K562 (cell line): ENCODE measurements at regions not wholly inside any gene's neighbourhood (a gene's known extent, or its start where the extent isn't known, plus 50 kb on each side); places are given as distances from the start of the nearest gene placed in this dataset.

Experiments used
- ATAC-seq: fragments of 200-7000 bp; cut with Tn5 transposase; 3 replicates; pipeline ENCODE4 v1.9.1; 2020; ENCODE audit warnings: moderate library complexity
- BruUV-seq: library from RNA; stranded (reverse); fragments of 400-500 nt; replicated peaks from 2 replicates; lab custom pipeline; 2021; lab: Mats Ljungman, UMichigan
- CTCF ChIA-PET: fragments of 300-600 bp; formaldehyde crosslinking; extraction: SDS; loops from one replicate; lab custom pipeline; 2021; ENCODE audit warnings: low intra/inter-chr PET ratio; lab: Yijun Ruan, JAX
- POLR2A ChIA-PET: fragments of 300-600, 350-650 bp; sonication (Branson Sonifier 250); formaldehyde crosslinking; extraction: SDS; loops from one replicate; lab custom pipeline; 2021; ENCODE audit warnings: antibody characterized with exemption, inconsistent platforms; lab: Yijun Ruan, JAX
- DNase-seq, 4 experiments: peaks; one replicate each; pipeline versions ENCODE4 v3.0.0 to v3.0.0-alpha.2; 2011 to 2018; ENCODE audit warnings: low spot score in 3 of 4, mixed read lengths in 3 of 4; ENCODE audit errors: extremely low read depth in 1 of 4
- FAIRE-seq: peaks from 2 replicates; lab custom pipeline; 2011; peaks lifted over from hg19 to GRCh38; lab: Jason Lieb, UNC
- H2AFZ ChIP-seq: 2 replicates; pipeline ENCODE4 v1.6.0; 2011; ENCODE audit warnings: low read depth, low read length, control low read depth, inconsistent platforms
- H3K27ac ChIP-seq: fragments of 200-600 bp; 3 replicates; pipeline ENCODE4 v1.8.0; 2011; ENCODE audit warnings: low read depth, mild to moderate bottlenecking, control low read depth, inconsistent platforms, low read length, moderate library complexity, mixed read lengths; ENCODE audit errors: extremely low read depth
- H3K27me3 ChIP-seq, 2 experiments: fragments of 300-600 bp in 1 of 2; 2 replicates in 1 of 2; 3 replicates in 1 of 2; pipeline versions ENCODE4 v1.6.0 to v1.8.0; 2011; ENCODE audit warnings: inconsistent platforms in 2 of 2, low read length in 2 of 2, mild to moderate bottlenecking in 1 of 2, mixed read lengths in 1 of 2, moderate library complexity in 1 of 2; ENCODE audit not compliant: control insufficient read depth in 2 of 2, insufficient read depth in 2 of 2
- H3K36me3 ChIP-seq: fragments of 300-600 bp; 3 replicates; pipeline ENCODE4 v1.8.0; 2011; ENCODE audit warnings: mild to moderate bottlenecking, low read length, inconsistent platforms; ENCODE audit not compliant: control insufficient read depth, insufficient read depth
- H3K4me1 ChIP-seq, 2 experiments: fragments of 200-600 bp in 1 of 2; replicated peaks in 1 of 2; 2 replicates in 1 of 2; 3 replicates in 1 of 2; pipeline versions ENCODE4 v1.5.1 to v1.8.0; 2011; ENCODE audit warnings: inconsistent platforms in 2 of 2, low read length in 2 of 2, mild to moderate bottlenecking in 1 of 2, mixed read lengths in 1 of 2, moderate library complexity in 1 of 2; ENCODE audit not compliant: control insufficient read depth in 2 of 2, insufficient read depth in 2 of 2
- H3K4me2 ChIP-seq: 2 replicates; pipeline ENCODE4 v1.6.1; 2011; ENCODE audit warnings: low read length, control low read depth, inconsistent platforms, mixed read lengths; ENCODE audit not compliant: insufficient read depth
- H3K4me3 ChIP-seq: fragments of 200-600 bp; sonication (generic), shearing (Covaris generic); 2 replicates; pipeline ENCODE4 v1.5.1; 2016; ENCODE audit warnings: control low read depth, inconsistent platforms
- H3K79me2 ChIP-seq: fragments of 200-600 bp; 3 replicates; pipeline ENCODE4 v1.8.0; 2011; ENCODE audit warnings: low read length, inconsistent platforms; ENCODE audit not compliant: control insufficient read depth, insufficient read depth
- H3K9ac ChIP-seq, 2 experiments: 2 replicates each; pipeline versions ENCODE4 v1.6.0 to v1.6.1; 2011; ENCODE audit warnings: low read depth in 2 of 2, low read length in 2 of 2, control low read depth in 1 of 2, inconsistent platforms in 1 of 2, mild to moderate bottlenecking in 1 of 2, mixed read lengths in 1 of 2; ENCODE audit not compliant: insufficient read depth in 1 of 2
- H3K9me1 ChIP-seq: one replicate; pipeline ENCODE4 v1.6.0; 2011; ENCODE audit warnings: inconsistent platforms, mild to moderate bottlenecking, low read length, moderate library complexity; ENCODE audit not compliant: control insufficient read depth, insufficient read depth
- H3K9me3 ChIP-seq: replicated peaks from 2 replicates; pipeline ENCODE4 v1.5.1; 2011; ENCODE audit warnings: low read depth, low read length, inconsistent platforms; ENCODE audit not compliant: control insufficient read depth, insufficient read depth
- H4K20me1 ChIP-seq: replicated peaks from 2 replicates; pipeline ENCODE4 v1.6.1; 2011; ENCODE audit warnings: low read length, inconsistent platforms, mixed read lengths; ENCODE audit not compliant: control insufficient read depth, insufficient read depth
- ARID2 ChIP-seq: fragments of 450-650 bp; IDR thresholded peaks from 2 replicates; pipeline ENCODE4 v1.6.1; 2017; ENCODE audit warnings: antibody characterized with exemption, mild to moderate bottlenecking
- HNRNPK ChIP-seq: fragments of 200-400 bp; formaldehyde crosslinking; IDR thresholded peaks from one replicate; pipeline ENCODE4 v1.6.1; 2018; ENCODE audit warnings: mild to moderate bottlenecking, low read depth, low read length; ENCODE audit not compliant: poor library complexity, severe bottlenecking
- KHSRP ChIP-seq: fragments of 450-650 bp; IDR thresholded peaks from 2 replicates; pipeline ENCODE4 v1.6.1; 2017
- MYNN ChIP-seq, 2 experiments: sonication (generic); formaldehyde crosslinking in 1 of 2; IDR thresholded peaks; 2 replicates each; pipeline versions ENCODE4 v1.5.0 to v1.6.1; 2016 to 2020; ENCODE audit warnings: antibody characterized with exemption in 1 of 2, missing genetic modification reagents in 1 of 2
- PCBP2 ChIP-seq: fragments of 200-400 bp; formaldehyde crosslinking; IDR thresholded peaks from 2 replicates; pipeline ENCODE4 v1.6.1; 2018; ENCODE audit warnings: low read length, low read depth, mild to moderate bottlenecking, moderate library complexity; ENCODE audit not compliant: poor library complexity, severe bottlenecking
- ZMIZ1 ChIP-seq, 2 experiments: fragments of 150-350 bp in 1 of 2; IDR thresholded peaks; 2 replicates each; pipeline ENCODE4 v1.6.1; 2012 to 2016; ENCODE audit warnings: low read depth in 2 of 2, low read length in 2 of 2, mild to moderate bottlenecking in 1 of 2, moderate library complexity in 1 of 2
- ZNF518B ChIP-seq: fragments of 250-450 bp; sonication (Bioruptor Pico); IDR thresholded peaks from 2 replicates; pipeline ENCODE4 v1.5.0; 2021; ENCODE audit warnings: mild to moderate bottlenecking, moderate library complexity
- WGBS: fragments of 100-300 bp; shearing (Covaris generic); methylation state at CpG from one replicate; pipeline ENCODE4 v1.1.6; 2016; ENCODE audit warnings: low coverage, mixed read lengths; ENCODE audit not compliant: insufficient coverage; ENCODE audit errors: missing lambda C conversion rate; 5-methylcytosine and 5-hydroxymethylcytosine counted together
- in situ Hi-C: fragments of 300-500 bp; cut with MboI; formaldehyde crosslinking; loops from 4 replicates; pipeline ENCODE4 v1.15.0; 2018; ENCODE audit warnings: inconsistent platforms, mixed read lengths
- intact Hi-C: fragments of 100-400 bp; cut with micrococcal nuclease; formaldehyde crosslinking; loops from 2 replicates; pipeline ENCODE4 v1.14.2; 2022

- POLR2A ChIA-PET: no interaction called here
- in situ Hi-C loops (no loop called here), intact Hi-C loops (no loop called here)
- FAIRE-seq (no peak), DNase-seq (no peak), ATAC-seq (no peak)
- H3K9ac ChIP-seq: no peak overlapping the region
- no peaks in the 10 kb centered on the region for H3K36me3 ChIP-seq
- no peak for TF ChIP-seq HNRNPK
- H2AFZ ChIP-seq: no peak overlapping the region
- H3K79me2 ChIP-seq: no peaks in the 10 kb centered on the region
- no peaks in the 10 kb centered on the region for H3K4me1 ChIP-seq
- H3K9me3 ChIP-seq: no peaks in the 10 kb centered on the region
- H3K4me2 ChIP-seq: no peak overlapping the region
- WGBS: 3% methylated on average over 5 of the region's 8 CpGs
- no peak overlapping the region for H3K27ac ChIP-seq
- H3K27me3 ChIP-seq: no peaks in the 10 kb centered on the region
- H4K20me1 ChIP-seq: no peaks in the 10 kb centered on the region
- CTCF ChIA-PET: no interaction called here
- H3K4me3 ChIP-seq: no peak overlapping the region
- H3K9me1 ChIP-seq: no peaks in the 10 kb centered on the region
- BruUV-seq: no TSS peak
Measured at GRCh38 chr3:124276539-124277143, 284.7 kb upstream of the ROPN1 start.

DNA sequence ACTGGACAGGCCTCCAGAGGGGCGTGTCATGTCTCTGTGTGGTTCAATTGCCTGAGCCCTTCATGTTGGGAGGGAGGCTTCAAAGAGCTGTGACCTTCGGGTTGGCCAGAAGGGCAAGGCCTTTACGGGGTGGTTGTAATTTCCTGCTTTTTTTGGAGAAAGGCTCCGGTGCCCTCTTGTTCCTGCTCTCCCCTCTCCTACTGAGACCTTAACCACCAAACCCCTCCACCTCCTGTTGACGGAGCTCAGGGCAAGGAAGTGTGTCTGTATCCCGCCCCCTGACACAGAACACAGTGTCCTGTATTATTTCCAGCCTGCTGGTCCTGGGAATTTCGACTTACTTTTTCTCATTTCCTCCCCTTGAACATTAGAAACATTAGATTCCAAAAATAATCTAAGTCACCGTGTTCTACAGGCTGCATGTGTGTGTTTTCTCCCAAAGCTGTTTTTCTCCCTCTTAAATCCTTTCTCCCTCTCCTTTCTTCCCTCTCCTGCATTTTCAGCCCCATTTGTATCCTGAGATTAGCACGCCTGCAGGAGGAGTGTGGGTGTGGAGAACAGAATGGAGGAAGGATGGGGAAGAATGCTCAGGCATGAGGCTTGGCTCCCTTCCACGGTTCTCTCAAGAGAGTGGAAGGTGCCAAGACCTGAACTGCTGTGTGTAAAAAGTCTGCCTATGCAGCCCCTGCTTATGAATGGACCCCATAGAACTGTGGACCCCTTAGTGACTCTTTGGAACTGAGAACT, 285.4 kb upstream of the ROPN1 start:
- no peaks in the 10 kb centered on the region for H3K4me1 ChIP-seq
- ChIA-PET POLR2A (no interaction called here), CTCF (no interaction called here)
- no peak overlapping the region for H3K9ac ChIP-seq
- intact Hi-C loops: no loop called here
- DNase-seq (no peak), FAIRE-seq (no peak), ATAC-seq (no peak)
- no peaks in the 10 kb centered on the region for H3K36me3 ChIP-seq
- no peaks in the 10 kb centered on the region for H3K9me3 ChIP-seq
- no peak overlapping the region for H3K4me2 ChIP-seq
- no peak overlapping the region for H3K4me3 ChIP-seq
- no peak overlapping the region for H3K27ac ChIP-seq
- in situ Hi-C loops: no loop called here
- no peaks in the 10 kb centered on the region for H3K27me3 ChIP-seq
- no peaks in the 10 kb centered on the region for H3K79me2 ChIP-seq
- BruUV-seq: no TSS peak
- no peaks in the 10 kb centered on the region for H3K9me1 ChIP-seq
- H2AFZ ChIP-seq: no peak overlapping the region
- 0% methylated on average over 9 of the region's 10 CpGs for WGBS
- H4K20me1 ChIP-seq: no peaks in the 10 kb centered on the region
- no peak for TF ChIP-seq ARID2
- no peak for TF ChIP-seq ZMIZ1 (IDR thresholded peaks at IDR 0.05; ENCODE audit: low read depth in 2 of 2, low read length in 2 of 2)
- TF ChIP-seq PCBP2: no peak
- no peak for TF ChIP-seq MYNN (IDR thresholded peaks at IDR 0.05)
- no peak for TF ChIP-seq MYNN (CRISPR knock-in tag; IDR thresholded peaks at IDR 0.05)
- TF ChIP-seq ZNF518B (CRISPR knock-in tag): no peak
- TF ChIP-seq KHSRP: no peak
